AG09319 (cell line): ENCODE measurements at regions not wholly inside any gene's neighbourhood (a gene's known extent, or its start where the extent isn't known, plus 50 kb on each side); places are given as distances from the start of the nearest gene placed in this dataset.

Experiments
- DNase-seq: peaks from one replicate; pipeline ENCODE4 v3.0.0-alpha.2; 2010; ENCODE audit warnings: low read depth; ENCODE audit errors: extremely low read depth
- CTCF ChIP-seq: IDR thresholded peaks from 2 replicates; pipeline ENCODE4 v1.5.1; 2011; ENCODE audit warnings: low read depth, mild to moderate bottlenecking, inconsistent platforms, low read length, moderate library complexity

DNA sequence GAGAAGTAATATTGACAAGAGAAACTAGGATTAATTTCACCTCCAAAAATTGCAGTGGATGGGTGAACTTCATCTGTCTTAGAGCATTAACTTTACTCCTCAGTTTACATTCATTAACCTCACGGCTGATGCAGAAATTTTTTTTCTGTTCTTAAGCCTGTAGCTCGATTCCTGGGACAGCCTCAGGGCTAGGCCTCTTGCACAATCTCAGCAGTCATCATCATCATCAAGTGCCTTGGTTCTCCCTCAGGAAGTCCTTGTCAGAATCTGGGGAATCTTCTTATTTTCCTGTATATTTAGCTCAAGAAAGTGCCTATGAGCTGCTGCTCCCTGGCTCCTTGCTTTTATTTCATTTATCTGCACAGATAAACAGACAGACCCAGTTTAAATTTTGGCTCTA is 1272.2 kb upstream of the LRRTM1 start:
- no peak for TF ChIP-seq CTCF

DNA sequence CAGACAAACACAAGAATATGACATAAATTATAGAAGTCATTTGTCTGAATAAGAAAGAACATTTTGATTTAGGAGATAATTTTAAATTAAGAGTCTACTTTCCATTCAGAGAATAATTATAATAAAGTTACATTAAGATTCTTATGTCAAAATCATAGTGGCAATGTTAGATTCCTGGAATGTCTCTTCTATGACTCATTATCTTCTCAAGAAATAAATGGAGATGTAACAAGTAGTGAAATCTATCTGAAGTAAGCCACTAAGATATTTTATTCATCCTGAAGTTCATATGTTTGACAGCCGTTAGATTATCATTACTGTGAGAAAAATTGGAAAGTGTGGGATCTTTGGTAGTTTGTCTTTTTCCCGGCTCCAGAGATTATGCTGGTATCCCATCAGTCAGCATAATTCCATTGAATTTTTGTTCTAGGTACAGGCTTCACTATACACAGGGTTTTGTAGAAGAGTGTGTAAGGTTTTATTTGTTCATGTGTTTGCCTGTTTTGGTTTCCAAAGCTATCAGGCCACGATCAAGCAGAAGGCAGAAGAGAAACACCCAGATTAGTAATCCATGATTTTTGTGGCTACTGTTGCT is 1246.6 kb upstream of the LRRTM1 start:
- TF ChIP-seq CTCF: no peak
- no peak for DNase-seq

More for the DNA sequence above, 1272.2 kb upstream of the LRRTM1 start:
- no peak for DNase-seq

GRCh38 chr2:81550277-81550676 is 1245.7 kb upstream of the LRRTM1 start:
- DNase-seq: no peak
- no peak for TF ChIP-seq CTCF

DNA sequence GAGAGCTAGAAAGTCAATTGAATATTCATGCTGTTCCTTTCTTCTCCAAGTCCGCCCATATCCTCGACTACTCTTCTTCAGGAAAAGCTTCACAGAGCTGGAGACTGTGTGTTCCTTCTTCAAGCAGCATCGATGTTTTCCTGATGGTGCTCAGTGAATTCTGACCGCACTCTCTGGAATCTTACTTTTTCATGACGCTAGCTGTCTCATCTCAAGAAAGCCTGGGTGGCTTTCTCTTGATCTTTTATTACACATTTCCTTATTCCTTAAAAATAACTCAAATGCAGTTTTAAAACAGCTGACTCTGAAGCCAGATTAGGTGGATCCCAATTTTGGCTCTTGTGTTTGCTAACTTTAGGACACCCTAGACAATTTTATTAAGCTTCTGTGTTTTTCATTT is 1245.1 kb upstream of the LRRTM1 start:
- DNase-seq: no peak
- no peak for TF ChIP-seq CTCF

DNA sequence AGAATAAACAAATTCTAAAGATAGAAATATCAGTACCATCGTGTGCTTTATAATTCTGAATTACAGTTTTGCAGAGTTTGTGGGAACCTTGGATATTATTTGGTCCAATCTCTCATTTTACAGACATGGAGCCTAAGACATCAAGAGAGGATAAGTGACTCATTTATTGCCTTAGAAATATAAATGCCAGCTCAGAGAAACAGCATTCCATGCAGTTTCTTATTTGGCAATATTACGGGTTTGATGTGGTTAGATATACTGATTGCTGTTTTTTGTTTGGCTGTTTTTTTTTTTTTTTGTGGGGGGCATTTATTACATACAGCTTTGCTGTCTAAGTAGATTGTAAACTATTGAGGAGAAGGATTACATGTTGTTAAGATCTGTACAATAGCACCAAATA is 1241.1 kb upstream of the LRRTM1 start:
- TF ChIP-seq CTCF: no peak
- DNase-seq: no peak

- DNase-seq: no peak
- no peak for TF ChIP-seq CTCF
These were observed 1237.6 kb upstream of the LRRTM1 start for GRCh38 chr2:81542119-81542518.

DNA sequence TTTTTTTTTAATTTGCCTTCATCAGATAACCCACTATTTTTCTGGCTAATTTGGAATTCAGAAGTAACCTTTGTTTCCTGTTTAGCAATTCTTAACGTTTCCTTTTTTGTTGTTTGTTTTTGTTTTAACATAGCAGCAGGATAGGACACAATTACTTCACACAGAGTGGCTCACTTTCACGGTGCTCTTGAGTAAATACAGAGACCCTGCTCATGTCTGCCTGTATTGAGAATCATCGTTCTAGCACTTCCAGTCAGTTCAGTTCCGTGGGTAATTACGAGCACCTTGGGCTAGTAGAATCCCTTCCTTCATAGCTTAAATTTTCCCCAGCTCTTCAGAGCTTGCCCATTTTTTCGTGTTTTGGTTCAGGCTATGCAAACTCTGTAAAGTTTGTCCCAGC is 1225.4 kb upstream of the LRRTM1 start:
- no peak for DNase-seq
- TF ChIP-seq CTCF: no peak
